PC-3 (cell line): ENCODE measurements at regions not wholly inside any gene's neighbourhood (a gene's known extent, or its start where the extent isn't known, plus 50 kb on each side); places are given as distances from the start of the nearest gene placed in this dataset.

ENCODE experiments used
- EZH2 ChIP-seq: fragments of 300-600 bp; sonication (generic); IDR thresholded peaks from one replicate; pipeline ENCODE4 v1.6.1; 2017; ENCODE audit warnings: antibody characterized with exemption, mild to moderate bottlenecking, low read length; ENCODE audit not compliant: unreplicated experiment
- TF ChIP-seq, protein P1 (sequence below): fragments of 300-600 bp; sonication (generic); conservative IDR thresholded peaks from 2 replicates; pipeline ENCODE4 v1.5.1; 2017; ENCODE audit warnings: antibody characterized with exemption, low read depth, mild to moderate bottlenecking, low read length

- TF ChIP-seq, protein P1, sequence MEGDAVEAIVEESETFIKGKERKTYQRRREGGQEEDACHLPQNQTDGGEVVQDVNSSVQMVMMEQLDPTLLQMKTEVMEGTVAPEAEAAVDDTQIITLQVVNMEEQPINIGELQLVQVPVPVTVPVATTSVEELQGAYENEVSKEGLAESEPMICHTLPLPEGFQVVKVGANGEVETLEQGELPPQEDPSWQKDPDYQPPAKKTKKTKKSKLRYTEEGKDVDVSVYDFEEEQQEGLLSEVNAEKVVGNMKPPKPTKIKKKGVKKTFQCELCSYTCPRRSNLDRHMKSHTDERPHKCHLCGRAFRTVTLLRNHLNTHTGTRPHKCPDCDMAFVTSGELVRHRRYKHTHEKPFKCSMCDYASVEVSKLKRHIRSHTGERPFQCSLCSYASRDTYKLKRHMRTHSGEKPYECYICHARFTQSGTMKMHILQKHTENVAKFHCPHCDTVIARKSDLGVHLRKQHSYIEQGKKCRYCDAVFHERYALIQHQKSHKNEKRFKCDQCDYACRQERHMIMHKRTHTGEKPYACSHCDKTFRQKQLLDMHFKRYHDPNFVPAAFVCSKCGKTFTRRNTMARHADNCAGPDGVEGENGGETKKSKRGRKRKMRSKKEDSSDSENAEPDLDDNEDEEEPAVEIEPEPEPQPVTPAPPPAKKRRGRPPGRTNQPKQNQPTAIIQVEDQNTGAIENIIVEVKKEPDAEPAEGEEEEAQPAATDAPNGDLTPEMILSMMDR = no peak
- no peak for TF ChIP-seq EZH2
These were observed 143.8 kb upstream of the BCL6 start for GRCh38 chr3:187889106-187889505.
